Cardiac muscle cell (in vitro differentiated cells and primary cell): ENCODE measurements at regions not wholly inside any gene's neighbourhood (a gene's known extent, or its start where the extent isn't known, plus 50 kb on each side); places are given as distances from the start of the nearest gene placed in this dataset.
A peak's percentile ranks its signal among the peaks of the same experiment; 100 is the strongest.

Experiments used
- DNase-seq, 2 donors: peaks; one replicate each; pipeline versions ENCODE4 v3.0.0 to v3.0.0-alpha.2; 2010 to 2017; ENCODE audit warnings: low read depth in 1 of 2, low spot score in 1 of 2
- H3K27ac ChIP-seq: fragments of 200-600 bp; sonication (generic); 2 replicates; pipeline ENCODE4 v1.5.1; 2016
- H3K27me3 ChIP-seq: fragments of 200-600 bp; sonication (generic); 2 replicates; pipeline ENCODE4 v1.6.0; 2016; ENCODE audit warnings: control low read depth
- H3K36me3 ChIP-seq: fragments of 200-600 bp; sonication (generic); 2 replicates; pipeline ENCODE4 v1.5.1; 2016; ENCODE audit warnings: control low read depth
- H3K4me1 ChIP-seq: fragments of 200-600 bp; sonication (generic); 2 replicates; pipeline ENCODE4 v1.8.1; 2017; ENCODE audit warnings: low read depth, mild to moderate bottlenecking, mixed run types
- H3K4me3 ChIP-seq: fragments of 200-600 bp; sonication (generic); 2 replicates; pipeline ENCODE4 v1.5.1; 2016; ENCODE audit warnings: mild to moderate bottlenecking
- H3K9me3 ChIP-seq: fragments of 200-600 bp; sonication (generic); 2 replicates; pipeline ENCODE4 v1.5.1; 2017; ENCODE audit warnings: low read depth, mild to moderate bottlenecking, control low read depth
- TF ChIP-seq, protein P1 (sequence below): IDR thresholded peaks from 2 replicates; pipeline ENCODE4 v1.5.1; 2012; ENCODE audit warnings: low read depth, mild to moderate bottlenecking, low read length

DNA sequence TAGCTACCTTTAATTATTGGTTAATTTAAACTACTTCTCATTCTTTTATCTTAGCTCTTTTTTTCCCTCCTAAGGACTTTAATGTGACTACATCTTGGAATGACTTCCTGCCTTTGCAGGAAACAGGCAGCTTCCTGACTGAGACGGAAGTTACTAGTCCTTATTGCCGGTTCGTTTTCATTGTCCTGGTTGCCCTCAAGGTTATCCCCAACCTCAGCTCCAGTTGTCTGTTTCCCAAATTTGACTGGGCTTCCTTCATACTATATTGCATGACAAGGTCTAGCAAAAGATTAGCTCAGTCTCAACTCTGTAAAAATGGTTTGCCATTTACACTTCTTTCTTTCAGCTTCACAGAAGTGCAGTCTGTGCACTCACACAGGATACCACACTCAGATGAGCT is 109.9 kb upstream of the DDX53 start:
- H3K9me3 ChIP-seq: no peaks in the 10 kb centered on the region
- TF ChIP-seq, protein P1, sequence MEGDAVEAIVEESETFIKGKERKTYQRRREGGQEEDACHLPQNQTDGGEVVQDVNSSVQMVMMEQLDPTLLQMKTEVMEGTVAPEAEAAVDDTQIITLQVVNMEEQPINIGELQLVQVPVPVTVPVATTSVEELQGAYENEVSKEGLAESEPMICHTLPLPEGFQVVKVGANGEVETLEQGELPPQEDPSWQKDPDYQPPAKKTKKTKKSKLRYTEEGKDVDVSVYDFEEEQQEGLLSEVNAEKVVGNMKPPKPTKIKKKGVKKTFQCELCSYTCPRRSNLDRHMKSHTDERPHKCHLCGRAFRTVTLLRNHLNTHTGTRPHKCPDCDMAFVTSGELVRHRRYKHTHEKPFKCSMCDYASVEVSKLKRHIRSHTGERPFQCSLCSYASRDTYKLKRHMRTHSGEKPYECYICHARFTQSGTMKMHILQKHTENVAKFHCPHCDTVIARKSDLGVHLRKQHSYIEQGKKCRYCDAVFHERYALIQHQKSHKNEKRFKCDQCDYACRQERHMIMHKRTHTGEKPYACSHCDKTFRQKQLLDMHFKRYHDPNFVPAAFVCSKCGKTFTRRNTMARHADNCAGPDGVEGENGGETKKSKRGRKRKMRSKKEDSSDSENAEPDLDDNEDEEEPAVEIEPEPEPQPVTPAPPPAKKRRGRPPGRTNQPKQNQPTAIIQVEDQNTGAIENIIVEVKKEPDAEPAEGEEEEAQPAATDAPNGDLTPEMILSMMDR: no peak
- no peaks in the 10 kb centered on the region for H3K36me3 ChIP-seq
- no peak overlapping the region for H3K27ac ChIP-seq
- H3K27me3 ChIP-seq: no peaks in the 10 kb centered on the region
- no peaks in the 10 kb centered on the region for H3K4me1 ChIP-seq
- DNase-seq: peak in 1 of 2 donors; percentile 0
- no peak overlapping the region for H3K4me3 ChIP-seq

DNA sequence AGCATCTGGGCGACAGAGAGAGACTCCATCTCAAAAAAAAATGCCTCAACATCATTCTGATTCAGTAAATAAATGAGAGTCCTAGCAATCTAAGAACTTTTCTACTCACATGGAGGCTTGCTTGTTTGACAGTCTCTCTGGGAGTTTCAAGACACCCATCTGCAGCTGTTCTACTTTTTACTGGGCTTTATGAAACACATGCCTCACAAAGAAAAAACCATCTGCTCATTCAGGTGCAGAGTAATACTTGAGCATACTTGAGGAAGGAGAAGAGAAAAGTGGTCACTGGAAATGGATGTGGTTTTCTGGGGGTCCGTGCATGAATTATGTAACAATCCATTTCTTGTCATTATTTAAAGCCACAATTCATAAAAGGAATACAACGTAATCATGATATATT is 87.1 kb upstream of the DDX53 start:
- TF ChIP-seq, protein P1: no peak
- Histone ChIP-seq H3K27me3 (no peaks in the 10 kb centered on the region), H3K9me3 (no peaks in the 10 kb centered on the region), H3K27ac (no peak overlapping the region), H3K36me3 (no peaks in the 10 kb centered on the region), H3K4me3 (no peak overlapping the region), H3K4me1 (peaks cover 6% of the 10 kb centered on the region)
- DNase-seq: no peak

DNA sequence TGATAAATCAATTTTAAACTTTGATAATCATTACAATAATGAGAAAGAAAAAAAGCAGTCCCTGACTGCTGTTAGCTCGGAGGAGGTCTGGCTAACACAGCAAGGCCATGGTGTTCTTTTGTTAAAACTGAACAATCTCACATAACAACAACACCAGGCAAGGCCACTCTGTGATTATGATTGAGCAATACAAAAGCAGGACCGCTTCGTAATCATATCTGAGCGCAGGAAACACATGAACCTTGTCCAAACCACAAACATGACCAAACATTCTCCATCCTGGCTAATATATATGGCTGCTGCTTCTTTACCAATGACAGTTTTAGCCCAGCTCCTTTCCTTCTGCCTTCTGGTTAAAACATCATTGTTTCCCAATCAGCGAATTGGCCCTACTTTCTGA is 76.8 kb upstream of the DDX53 start:
- no peak overlapping the region for H3K27ac ChIP-seq
- DNase-seq: peak in 1 of 2 donors; percentile 92
- H3K4me1 ChIP-seq: no peaks in the 10 kb centered on the region
- H3K4me3 ChIP-seq: no peak overlapping the region
- H3K27me3 ChIP-seq: no peaks in the 10 kb centered on the region
- TF ChIP-seq, protein P1: no peak
- no peaks in the 10 kb centered on the region for H3K36me3 ChIP-seq
- H3K9me3 ChIP-seq: no peaks in the 10 kb centered on the region

DNA sequence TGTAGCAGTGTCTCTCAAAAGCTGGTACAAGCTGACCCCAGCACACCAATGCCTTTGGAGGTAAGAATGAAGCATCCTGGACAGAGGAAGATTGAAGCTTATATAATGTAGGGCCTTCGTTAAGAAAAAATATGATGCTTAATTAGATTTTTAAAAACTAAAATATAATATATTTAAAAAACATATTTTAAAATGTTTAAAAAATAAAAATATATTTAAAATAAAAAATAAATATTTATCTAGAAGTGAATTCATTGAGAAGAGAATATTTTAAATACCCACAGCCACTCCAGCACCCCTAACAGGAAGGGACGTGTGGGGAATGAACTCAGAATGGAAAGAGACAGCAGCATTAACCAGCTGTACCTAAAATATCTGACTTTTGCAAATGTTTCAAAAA is 65.1 kb upstream of the DDX53 start:
- Histone ChIP-seq H3K27me3 (no peaks in the 10 kb centered on the region), H3K27ac (no peak overlapping the region), H3K4me3 (no peak overlapping the region), H3K36me3 (no peaks in the 10 kb centered on the region), H3K9me3 (no peaks in the 10 kb centered on the region), H3K4me1 (no peaks in the 10 kb centered on the region)
- no peak for DNase-seq
- TF ChIP-seq, protein P1: no peak

DNA sequence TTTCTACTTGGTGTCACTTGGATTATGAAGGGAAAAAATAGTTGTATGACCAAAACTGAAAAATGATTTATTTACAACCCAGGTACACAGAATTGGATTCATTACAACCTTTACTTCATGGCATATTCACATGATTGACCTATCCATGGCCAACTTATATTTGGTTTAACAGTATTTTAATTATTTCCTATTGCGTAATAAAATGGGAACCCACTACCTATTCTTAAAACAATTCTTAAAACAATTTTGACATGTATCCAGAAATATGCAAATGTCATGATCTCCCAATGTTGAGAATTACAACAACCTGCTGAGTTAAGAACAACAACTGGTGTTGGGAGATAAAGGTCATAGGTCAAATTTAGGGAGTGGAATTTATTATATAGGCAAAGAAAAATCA is 54.8 kb upstream of the DDX53 start:
- Histone ChIP-seq H3K36me3 (no peaks in the 10 kb centered on the region), H3K4me1 (no peaks in the 10 kb centered on the region), H3K9me3 (no peaks in the 10 kb centered on the region), H3K4me3 (no peak overlapping the region), H3K27ac (no peak overlapping the region), H3K27me3 (no peaks in the 10 kb centered on the region)
- TF ChIP-seq, protein P1: no peak
- DNase-seq: no peak
